IMR-90 (cell line): ENCODE measurements at regions not wholly inside any gene's neighbourhood (a gene's known extent, or its start where the extent isn't known, plus 50 kb on each side); places are given as distances from the start of the nearest gene placed in this dataset.

Source experiments
- ATAC-seq: fragments of 200-7000 bp; cut with Tn5 transposase; 2 replicates; pipeline ENCODE4 v1.9.1; 2020; ENCODE audit warnings: low read depth, mild to moderate bottlenecking, moderate library complexity
- BruUV-seq: library from RNA; stranded (reverse); fragments of 400-500 nt; replicated peaks from 2 replicates; lab custom pipeline; 2021; lab: Mats Ljungman, UMichigan
- CTCF ChIA-PET: fragments of 300-600 bp; formaldehyde crosslinking; extraction: SDS; loops from one replicate; lab custom pipeline; 2021; ENCODE audit warnings: antibody characterized with exemption; lab: Yijun Ruan, JAX
- POLR2A ChIA-PET: fragments of 300-600 bp; sonication (Branson Sonifier 250); formaldehyde crosslinking; loops from one replicate; lab custom pipeline; 2022; ENCODE audit warnings: antibody characterized with exemption; ENCODE audit not compliant: unreplicated experiment; lab: Charles Lee
- DNase-seq: peaks from one replicate; pipeline ENCODE4 v3.0.0; 2013
- H2AFZ ChIP-seq: replicated peaks from 2 replicates; pipeline ENCODE3; 2013; ENCODE audit warnings: low read length, mild to moderate bottlenecking; ENCODE audit not compliant: poor library complexity
- H2AK5ac ChIP-seq: 2 replicates; pipeline ENCODE4 v1.6.1; 2013; ENCODE audit warnings: low read depth, low read length, inconsistent platforms
- H2AK9ac ChIP-seq: replicated peaks from 2 replicates; pipeline ENCODE3; 2013; ENCODE audit warnings: mild to moderate bottlenecking, low read depth, low read length, moderate library complexity; ENCODE audit not compliant: poor library complexity
- H2BK120ac ChIP-seq: 2 replicates; pipeline ENCODE4 v1.6.1; 2013; ENCODE audit warnings: low read depth, low read length, inconsistent platforms
- H2BK15ac ChIP-seq: 3 replicates; pipeline ENCODE4 v1.6.1; 2013; ENCODE audit warnings: low read depth, low read length, inconsistent platforms
- H2BK20ac ChIP-seq: 2 replicates; pipeline ENCODE4 v1.6.1; 2013; ENCODE audit warnings: low read depth, mild to moderate bottlenecking, inconsistent platforms, low read length, moderate library complexity
- H2BK5ac ChIP-seq: 2 replicates; pipeline ENCODE4 v1.6.1; 2013; ENCODE audit warnings: mild to moderate bottlenecking, low read depth, low read length, inconsistent platforms; ENCODE audit not compliant: poor library complexity, severe bottlenecking
- H3K14ac ChIP-seq: replicated peaks from 2 replicates; pipeline ENCODE4 v1.6.1; 2013; ENCODE audit warnings: low read depth, low read length, inconsistent platforms
- H3K18ac ChIP-seq: 2 replicates; pipeline ENCODE4 v1.6.1; 2013; ENCODE audit warnings: low read depth, low read length, control low read depth
- H3K23ac ChIP-seq: 2 replicates; pipeline ENCODE4 v1.6.1; 2013; ENCODE audit warnings: low read depth, low read length, inconsistent platforms
- H3K27ac ChIP-seq: 2 replicates; pipeline ENCODE4 v1.5.1; 2013; ENCODE audit warnings: mild to moderate bottlenecking, control low read depth, low read length; ENCODE audit not compliant: insufficient read depth
- H3K27me3 ChIP-seq: 2 replicates; pipeline ENCODE4 v1.6.1; 2013; ENCODE audit warnings: low read length; ENCODE audit not compliant: control insufficient read depth, insufficient read depth
- H3K36me3 ChIP-seq: 2 replicates; pipeline ENCODE4 v1.6.1; 2013; ENCODE audit warnings: low read length, mixed read lengths; ENCODE audit not compliant: control insufficient read depth, insufficient read depth
- H3K4ac ChIP-seq: 2 replicates; pipeline ENCODE4 v1.6.1; 2013; ENCODE audit warnings: low read depth, low read length, inconsistent platforms
- H3K4me1 ChIP-seq: 2 replicates; pipeline ENCODE4 v1.6.1; 2013; ENCODE audit warnings: low read length, mixed read lengths; ENCODE audit not compliant: control insufficient read depth, insufficient read depth
- H3K4me2 ChIP-seq: 2 replicates; pipeline ENCODE4 v1.6.1; 2013; ENCODE audit warnings: low read depth, mild to moderate bottlenecking, control low read depth, low read length, moderate library complexity
- H3K4me3 ChIP-seq: 2 replicates; pipeline ENCODE4 v1.5.1; 2013; ENCODE audit warnings: low read depth, mild to moderate bottlenecking, control low read depth, low read length, moderate library complexity; ENCODE audit not compliant: insufficient read depth
- H3K56ac ChIP-seq: 2 replicates; pipeline ENCODE4 v1.6.1; 2013; ENCODE audit warnings: low read length, inconsistent platforms; ENCODE audit not compliant: insufficient read depth; ENCODE audit errors: extremely low read depth
- H3K79me1 ChIP-seq, 2 experiments: 2 replicates each; pipeline ENCODE4 v1.6.1; 2013; ENCODE audit warnings: low read length in 2 of 2, inconsistent platforms in 1 of 2, low read depth in 1 of 2
- H3K9ac ChIP-seq: 2 replicates; pipeline ENCODE4 v1.6.1; 2013; ENCODE audit warnings: low read depth, low read length, control low read depth
- H3K9me1 ChIP-seq: 2 replicates; pipeline ENCODE4 v1.6.1; 2013; ENCODE audit warnings: low read length, inconsistent platforms; ENCODE audit not compliant: insufficient read depth
- H3K9me3 ChIP-seq: 2 replicates; pipeline ENCODE4 v1.6.1; 2013; ENCODE audit warnings: low read length; ENCODE audit not compliant: control insufficient read depth, insufficient read depth
- H4K20me1 ChIP-seq: 2 replicates; pipeline ENCODE4 v1.6.1; 2013; ENCODE audit warnings: low read length, inconsistent platforms; ENCODE audit not compliant: insufficient read depth
- H4K5ac ChIP-seq: 2 replicates; pipeline ENCODE4 v1.6.1; 2013; ENCODE audit warnings: mild to moderate bottlenecking, low read depth, low read length, control low read depth
- H4K8ac ChIP-seq, 2 experiments: 2 replicates each; pipeline ENCODE4 v1.6.1; 2013; ENCODE audit warnings: low read depth in 2 of 2, low read length in 2 of 2, control low read depth in 1 of 2, inconsistent platforms in 1 of 2
- H4K91ac ChIP-seq: 2 replicates; pipeline ENCODE4 v1.6.1; 2013; ENCODE audit warnings: low read depth, low read length, inconsistent platforms; ENCODE audit not compliant: insufficient read depth
- BHLHE40 ChIP-seq: fragments of 150-350 bp; IDR thresholded peaks from 2 replicates; pipeline ENCODE4 v1.6.1; 2016; ENCODE audit warnings: mild to moderate bottlenecking, low read depth, low read length
- CEBPB ChIP-seq: IDR thresholded peaks from 2 replicates; pipeline ENCODE4 v1.6.1; 2012; ENCODE audit warnings: low read depth, low read length, improper control_type of control experiment
- CHD1 ChIP-seq: IDR thresholded peaks from 2 replicates; pipeline ENCODE4 v1.6.1; 2012; ENCODE audit warnings: low read depth, low read length, improper control_type of control experiment
- CTCF ChIP-seq: conservative IDR thresholded peaks from 2 replicates; pipeline ENCODE4 v1.5.1; 2012; ENCODE audit warnings: mild to moderate bottlenecking, low read depth, low read length, improper control_type of control experiment
- FOS ChIP-seq: fragments of 150-350 bp; IDR thresholded peaks from 2 replicates; pipeline ENCODE4 v1.6.1; 2016; ENCODE audit warnings: low read depth, low read length
- MAFK ChIP-seq: IDR thresholded peaks from 2 replicates; pipeline ENCODE4 v1.6.1; 2012; ENCODE audit warnings: low read depth, low read length, improper control_type of control experiment
- MAZ ChIP-seq: IDR thresholded peaks from 2 replicates; pipeline ENCODE4 v1.6.1; 2012; ENCODE audit warnings: low read depth, mild to moderate bottlenecking, low read length, improper control_type of control experiment, moderate library complexity, borderline replicate concordance
- MXI1 ChIP-seq: IDR thresholded peaks from 2 replicates; pipeline ENCODE4 v1.6.1; 2012; ENCODE audit warnings: low read depth, mild to moderate bottlenecking, low read length, moderate library complexity, borderline replicate concordance
- NFE2L2 ChIP-seq: fragments of 150-350 bp; IDR thresholded peaks from 2 replicates; pipeline ENCODE4 v1.6.1; 2016; ENCODE audit warnings: low read depth, mild to moderate bottlenecking, low read length
- POLR2A ChIP-seq: IDR thresholded peaks from 2 replicates; pipeline ENCODE4 v1.6.1; 2012; ENCODE audit warnings: mild to moderate bottlenecking, low read depth, low read length
- RAD21 ChIP-seq: IDR thresholded peaks from 2 replicates; pipeline ENCODE4 v1.6.1; 2012; ENCODE audit warnings: low read length, improper control_type of control experiment
- RCOR1 ChIP-seq: IDR thresholded peaks from 2 replicates; pipeline ENCODE4 v1.6.1; 2012; ENCODE audit warnings: mild to moderate bottlenecking, low read length, improper control_type of control experiment; ENCODE audit not compliant: insufficient replicate concordance
- RFX5 ChIP-seq: IDR thresholded peaks from 2 replicates; pipeline ENCODE4 v1.8.0; 2012; ENCODE audit warnings: low read depth, mild to moderate bottlenecking, low read length, moderate library complexity
- SMC3 ChIP-seq: fragments of 150-350 bp; IDR thresholded peaks from 2 replicates; pipeline ENCODE4 v1.6.1; 2016; ENCODE audit warnings: low read depth, mild to moderate bottlenecking, antibody characterized with exemption, low read length, moderate library complexity
- WGBS, 2 experiments: methylation state at CpG; one replicate each; pipeline versions ENCODE4 v1.1.5 to v1.1.7; 2013; ENCODE audit warnings: missing lambda C conversion rate in 2 of 2; ENCODE audit not compliant: insufficient read length in 1 of 2; ENCODE audit errors: extremely low coverage in 2 of 2; 5-methylcytosine and 5-hydroxymethylcytosine counted together
- dilution Hi-C: fragments of 300-500 bp; cut with HindIII; formaldehyde crosslinking; loops from one replicate; pipeline ENCODE4 v1.14.3; 2018; ENCODE audit warnings: low sequenced_read_pairs; ENCODE audit not compliant: unreplicated experiment
- in situ Hi-C: fragments of 300-500 bp; cut with MboI; formaldehyde crosslinking; loops from 3 replicates; pipeline ENCODE4 v1.14.3; 2019; ENCODE audit warnings: low sequenced_read_pairs, inconsistent platforms, mixed read lengths
- intact Hi-C: fragments of 100-400 bp; cut with micrococcal nuclease; formaldehyde crosslinking; loops from 2 replicates; pipeline ENCODE4 v1.10.0; 2022
- TF ChIP-seq, protein P1 (sequence below): fragments of 150-350 bp; IDR thresholded peaks from 2 replicates; pipeline ENCODE4 v1.6.1; 2016; ENCODE audit warnings: low read depth, mild to moderate bottlenecking, low read length, moderate library complexity, borderline replicate concordance
- TF ChIP-seq, protein P2 (sequence below): fragments of 150-350 bp; IDR thresholded peaks from 2 replicates; pipeline ENCODE4 v1.6.1; 2017; ENCODE audit warnings: mild to moderate bottlenecking, antibody characterized with exemption, low read length, low read depth

GRCh38 chr1:30319765-30320580 is 403.4 kb downstream of the MATN1 start:
- DNase-seq (no peak), ATAC-seq (no peak)
- Histone ChIP-seq H3K9me3 (no peaks in the 10 kb centered on the region), H3K36me3 (no peaks in the 10 kb centered on the region), H3K27ac (no peak overlapping the region), H3K79me1 (no peaks in the 10 kb centered on the region), H4K5ac (no peak overlapping the region), H3K4me2 (no peak overlapping the region), H3K27me3 (no peaks in the 10 kb centered on the region), H3K9ac (no peak overlapping the region), H2AK9ac (no peak overlapping the region), H3K18ac (no peak overlapping the region), H3K9me1 (no peaks in the 10 kb centered on the region), H2BK5ac (no peak overlapping the region), H3K23ac (no peak overlapping the region), H2AK5ac (no peak overlapping the region), H2BK15ac (no peak overlapping the region), H3K4ac (no peak overlapping the region), H3K4me1 (no peaks in the 10 kb centered on the region), H4K20me1 (no peaks in the 10 kb centered on the region), H3K14ac (no peak overlapping the region), H4K91ac (no peak overlapping the region), H4K8ac (no peak overlapping the region), H2BK120ac (no peak overlapping the region), H3K4me3 (no peak overlapping the region), H2AFZ (no peak overlapping the region), H3K56ac (no peak overlapping the region), H2BK20ac (no peak overlapping the region)
- ChIA-PET POLR2A (no interaction called here), CTCF (no interaction called here)
- dilution Hi-C loops, result no loop called here
- in situ Hi-C loops, result no loop called here
- WGBS, 2 experiments, result 33% methylated on average over 3 of the region's 11 CpGs; no CpG with 5 or more reads in 1 of the 2 experiments
- intact Hi-C loops, result no loop called here
- BruUV-seq, result no TSS peak
- TF ChIP-seq SMC3 (no peak), RCOR1 (no peak), BHLHE40 (no peak), CEBPB (no peak), POLR2A (no peak), MXI1 (no peak), RFX5 (no peak), CTCF (no peak), FOS (no peak), RAD21 (no peak), NFE2L2 (no peak), MAZ (no peak), CHD1 (no peak), MAFK (no peak)
- TF ChIP-seq, protein P1, sequence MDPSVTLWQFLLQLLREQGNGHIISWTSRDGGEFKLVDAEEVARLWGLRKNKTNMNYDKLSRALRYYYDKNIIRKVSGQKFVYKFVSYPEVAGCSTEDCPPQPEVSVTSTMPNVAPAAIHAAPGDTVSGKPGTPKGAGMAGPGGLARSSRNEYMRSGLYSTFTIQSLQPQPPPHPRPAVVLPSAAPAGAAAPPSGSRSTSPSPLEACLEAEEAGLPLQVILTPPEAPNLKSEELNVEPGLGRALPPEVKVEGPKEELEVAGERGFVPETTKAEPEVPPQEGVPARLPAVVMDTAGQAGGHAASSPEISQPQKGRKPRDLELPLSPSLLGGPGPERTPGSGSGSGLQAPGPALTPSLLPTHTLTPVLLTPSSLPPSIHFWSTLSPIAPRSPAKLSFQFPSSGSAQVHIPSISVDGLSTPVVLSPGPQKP, result no peak
- TF ChIP-seq, protein P2, sequence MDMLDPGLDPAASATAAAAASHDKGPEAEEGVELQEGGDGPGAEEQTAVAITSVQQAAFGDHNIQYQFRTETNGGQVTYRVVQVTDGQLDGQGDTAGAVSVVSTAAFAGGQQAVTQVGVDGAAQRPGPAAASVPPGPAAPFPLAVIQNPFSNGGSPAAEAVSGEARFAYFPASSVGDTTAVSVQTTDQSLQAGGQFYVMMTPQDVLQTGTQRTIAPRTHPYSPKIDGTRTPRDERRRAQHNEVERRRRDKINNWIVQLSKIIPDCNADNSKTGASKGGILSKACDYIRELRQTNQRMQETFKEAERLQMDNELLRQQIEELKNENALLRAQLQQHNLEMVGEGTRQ, result no peak
